ENCODE measurements at regions not wholly inside any gene's neighbourhood (a gene's known extent, or its start where the extent isn't known, plus 50 kb on each side); places are given as distances from the start of the nearest gene placed in this dataset.
A peak's percentile ranks its signal among the peaks of the same experiment; 100 is the strongest.

DNA sequence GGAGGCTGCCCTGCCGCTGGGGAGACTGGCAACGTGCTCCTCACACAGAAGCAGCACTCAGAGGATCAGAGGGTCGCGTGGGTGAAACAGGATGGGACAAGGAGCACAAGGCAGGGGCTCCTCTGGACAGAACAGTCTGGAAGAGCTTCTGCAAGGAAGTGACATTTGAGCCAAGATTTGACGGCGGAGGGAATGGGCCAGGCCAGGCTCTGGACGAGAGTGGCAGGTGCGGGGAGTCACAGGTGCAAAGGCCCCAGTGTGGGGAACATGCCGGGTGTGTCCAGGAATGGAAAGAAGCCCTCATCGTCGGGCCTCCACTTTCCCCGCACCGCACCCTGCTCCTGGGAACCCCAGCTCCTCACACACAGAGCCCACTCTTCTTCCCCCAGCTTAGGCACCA, 84.0 kb downstream of the RFLNA start:
- Histone ChIP-seq H3K4me2 (replicated peaks; ENCODE audit: extremely low read depth, low read length, poor library complexity, severe bottlenecking) (no peak overlapping the region), H3K9me3 (replicated peaks in 1 of 2; ENCODE audit: control insufficient read depth in 1 of 2, insufficient read depth in 1 of 2, low read length in 2 of 2) (no peaks in the 10 kb centered on the region), H3K27me3 (ENCODE audit: control insufficient read depth in 2 of 2, insufficient read depth in 2 of 2, low read length in 2 of 2) (no peaks in the 10 kb centered on the region), H3K4me3 (replicated peaks in 1 of 3; ENCODE audit: low read depth in 2 of 3, low read length in 3 of 3) (no peak overlapping the region), H3K36me3 (replicated peaks in 1 of 2; ENCODE audit: control insufficient read depth in 1 of 2, insufficient read depth in 2 of 2, low read length in 2 of 2) (peaks cover 54 to 73% of the 10 kb centered on the region in 2 donors), H2AFZ (ENCODE audit: insufficient read depth, low read depth, low read length, poor library complexity, severe bottlenecking) (no peak overlapping the region), H3K9ac (ENCODE audit: insufficient read depth, low read length, poor library complexity, severe bottlenecking) (no peak overlapping the region), H3K27ac (ENCODE audit: low read depth in 1 of 2, low read length in 2 of 2) (no peak overlapping the region), H3K79me2 (ENCODE audit: insufficient read depth, low read length) (peaks cover 10% of the 10 kb centered on the region), H4K20me1 (ENCODE audit: insufficient read depth, low read length) (peaks cover 96% of the 10 kb centered on the region), H3K4me1 (ENCODE audit: control insufficient read depth in 1 of 2, insufficient read depth in 2 of 2, low read length in 2 of 2) (peaks cover 41 to 43% of the 10 kb centered on the region in 2 donors)
- Mint-ChIP-seq H3K9me3 (peaks cover 0 to 3% (median 0%) of the 10 kb centered on the region in 7 donors), H3K27me3 (ENCODE audit: low read depth in 3 of 3) (no peaks in the 10 kb centered on the region), H3K4me1 (peaks cover 43% of the 10 kb centered on the region), H3K36me3 (peaks cover 66 to 83% of the 10 kb centered on the region in 2 donors), H3K27ac (peak overlapping the region in 3 of 7 donors; percentile 1 to 86 (median 60)), H3K4me3 (no peak overlapping the region)
- 97% methylated on average over 9 of the region's 13 CpGs for WGBS (ENCODE audit: insufficient coverage)
- TF ChIP-seq, protein P1, sequence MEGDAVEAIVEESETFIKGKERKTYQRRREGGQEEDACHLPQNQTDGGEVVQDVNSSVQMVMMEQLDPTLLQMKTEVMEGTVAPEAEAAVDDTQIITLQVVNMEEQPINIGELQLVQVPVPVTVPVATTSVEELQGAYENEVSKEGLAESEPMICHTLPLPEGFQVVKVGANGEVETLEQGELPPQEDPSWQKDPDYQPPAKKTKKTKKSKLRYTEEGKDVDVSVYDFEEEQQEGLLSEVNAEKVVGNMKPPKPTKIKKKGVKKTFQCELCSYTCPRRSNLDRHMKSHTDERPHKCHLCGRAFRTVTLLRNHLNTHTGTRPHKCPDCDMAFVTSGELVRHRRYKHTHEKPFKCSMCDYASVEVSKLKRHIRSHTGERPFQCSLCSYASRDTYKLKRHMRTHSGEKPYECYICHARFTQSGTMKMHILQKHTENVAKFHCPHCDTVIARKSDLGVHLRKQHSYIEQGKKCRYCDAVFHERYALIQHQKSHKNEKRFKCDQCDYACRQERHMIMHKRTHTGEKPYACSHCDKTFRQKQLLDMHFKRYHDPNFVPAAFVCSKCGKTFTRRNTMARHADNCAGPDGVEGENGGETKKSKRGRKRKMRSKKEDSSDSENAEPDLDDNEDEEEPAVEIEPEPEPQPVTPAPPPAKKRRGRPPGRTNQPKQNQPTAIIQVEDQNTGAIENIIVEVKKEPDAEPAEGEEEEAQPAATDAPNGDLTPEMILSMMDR (IDR thresholded peaks at IDR 0.05), result no peak
- intact Hi-C loops (cut with micrococcal nuclease), result no loop called here
- no peak for DNase-seq

DNA sequence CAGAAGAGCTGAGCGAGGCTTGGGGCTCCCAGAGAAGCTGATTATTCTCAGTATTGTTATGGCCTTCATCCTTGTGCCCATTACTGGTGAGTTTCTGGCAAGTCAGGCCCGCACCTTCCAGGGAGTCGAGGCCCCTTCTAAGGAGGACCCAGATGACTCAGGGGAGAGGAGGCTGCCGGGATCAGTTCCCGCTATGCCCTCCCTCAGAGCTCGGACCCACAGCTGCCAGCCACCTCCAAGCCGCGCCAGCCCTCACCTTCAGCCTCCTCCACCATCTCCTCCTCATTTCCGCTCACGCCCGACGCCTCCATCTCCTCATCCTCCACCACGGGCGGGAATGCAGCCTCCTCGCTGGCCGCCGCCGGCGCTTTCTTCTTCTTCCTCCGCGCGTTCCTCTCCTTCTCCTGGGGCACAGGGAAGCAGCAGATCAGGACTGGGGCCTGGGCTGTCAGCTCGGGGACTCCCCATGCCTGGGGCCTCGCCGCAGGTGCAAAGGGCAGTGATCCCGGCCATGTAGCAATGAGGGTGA, 83.2 kb downstream of the RFLNA start:
- peaks cover 10% of the 10 kb centered on the region for H3K79me2 ChIP-seq (ENCODE audit: insufficient read depth, low read length)
- Mint-ChIP-seq H3K9me3 (peaks cover 0 to 3% (median 0%) of the 10 kb centered on the region in 7 donors), H3K4me1 (peaks cover 40% of the 10 kb centered on the region), H3K27me3 (ENCODE audit: low read depth in 3 of 3) (no peaks in the 10 kb centered on the region), H3K36me3 (peaks cover 62 to 77% of the 10 kb centered on the region in 2 donors), H3K27ac (no peak overlapping the region), H3K4me3 (no peak overlapping the region)
- H3K4me2 ChIP-seq (replicated peaks; ENCODE audit: extremely low read depth, low read length, poor library complexity, severe bottlenecking), result no peak overlapping the region
- H2AFZ ChIP-seq (ENCODE audit: insufficient read depth, low read depth, low read length, poor library complexity, severe bottlenecking), result no peak overlapping the region
- TF ChIP-seq, protein P1 (IDR thresholded peaks at IDR 0.05), result no peak
- peaks cover 91% of the 10 kb centered on the region for H4K20me1 ChIP-seq (ENCODE audit: insufficient read depth, low read length)
- WGBS (ENCODE audit: insufficient coverage), result 97% methylated on average over 23 of the region's 26 CpGs
- no peaks in the 10 kb centered on the region for H3K9me3 ChIP-seq (replicated peaks in 1 of 2; ENCODE audit: control insufficient read depth in 1 of 2, insufficient read depth in 1 of 2, low read length in 2 of 2)
- H3K27ac ChIP-seq (ENCODE audit: low read depth in 1 of 2, low read length in 2 of 2), result no peak overlapping the region
- no peak for DNase-seq
- peaks cover 39 to 41% of the 10 kb centered on the region in 2 donors for H3K4me1 ChIP-seq (ENCODE audit: control insufficient read depth in 1 of 2, insufficient read depth in 2 of 2, low read length in 2 of 2)
- intact Hi-C loops (cut with micrococcal nuclease), result no loop called here
- H3K27me3 ChIP-seq (ENCODE audit: control insufficient read depth in 2 of 2, insufficient read depth in 2 of 2, low read length in 2 of 2), result no peaks in the 10 kb centered on the region
- H3K9ac ChIP-seq (ENCODE audit: insufficient read depth, low read length, poor library complexity, severe bottlenecking), result no peak overlapping the region
- H3K4me3 ChIP-seq (replicated peaks in 1 of 3; ENCODE audit: low read depth in 2 of 3, low read length in 3 of 3), result no peak overlapping the region
- peaks cover 50 to 69% of the 10 kb centered on the region in 2 donors for H3K36me3 ChIP-seq (replicated peaks in 1 of 2; ENCODE audit: control insufficient read depth in 1 of 2, insufficient read depth in 2 of 2, low read length in 2 of 2)
